ENCODE measurements at regions not wholly inside any gene's neighbourhood (a gene's known extent, or its start where the extent isn't known, plus 50 kb on each side); places are given as distances from the start of the nearest gene placed in this dataset.

DNA sequence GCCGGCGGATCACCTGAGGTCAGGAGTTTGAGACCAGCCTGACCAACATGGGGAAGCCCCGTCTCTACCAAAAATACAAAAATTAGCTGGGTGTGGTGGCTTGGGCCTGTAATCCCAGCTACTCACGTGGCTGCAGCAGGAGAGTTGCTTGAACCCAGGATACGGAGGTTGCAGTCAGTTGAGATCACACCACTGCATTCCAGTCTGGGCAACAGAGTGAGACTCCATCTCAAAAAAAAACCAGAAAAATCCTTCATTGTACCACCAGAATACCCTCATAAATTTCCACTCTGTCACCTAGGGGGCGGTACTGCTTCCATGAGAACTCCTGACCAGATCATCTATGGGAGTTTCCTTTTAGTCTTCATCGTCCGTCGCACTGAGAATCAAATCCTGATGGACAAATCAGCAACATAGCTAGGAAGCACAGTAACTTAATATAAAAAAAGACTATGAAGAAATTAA lies 225.8 kb upstream of the KLF14 start:
- H3K4me1 ChIP-seq (ENCODE audit: control extremely low read depth in 1 of 4, control insufficient read depth in 4 of 4, insufficient read depth in 4 of 4, low read length in 3 of 4), result peaks cover 24 to 85% (median 42%) of the 10 kb centered on the region in 4 experiments
- WGBS (ENCODE audit: insufficient coverage), result 71% methylated on average over 4 of the region's 9 CpGs
- no peaks in the 10 kb centered on the region for H3K27me3 ChIP-seq (replicated peaks in 2 of 5; ENCODE audit: control insufficient read depth in 4 of 5, insufficient read depth in 5 of 5, low read length in 4 of 5)
- POLR2A ChIA-PET, result interaction anchor here (0.7 kb wide), 1 partner anchor 94 kb away, joined by 5 read pairs; no protein-coding TSS in a partner anchor
- no peak for DNase-seq
- peak overlapping the region in 4 of 7 experiments; percentile 19 to 68 (median 62) for H3K4me3 ChIP-seq (ENCODE audit: control insufficient read depth in 1 of 7, extremely low read depth in 1 of 7, insufficient read depth in 4 of 7, low read depth in 2 of 7, low read length in 6 of 7)
- CTCF ChIA-PET, result interaction anchor here (1.1 to 3.6 kb wide), 5 partner anchors 15 to 80 kb away, joined by 4 to 15 read pairs (median 4); no protein-coding TSS in a partner anchor
- peaks cover 0 to 5% (median 3%) of the 10 kb centered on the region in 5 experiments for H3K9me3 ChIP-seq (ENCODE audit: control extremely low read depth in 1 of 5, control insufficient read depth in 4 of 5, insufficient read depth in 2 of 5, low read depth in 1 of 5, low read length in 4 of 5)
- peaks cover 0 to 20% (median 9%) of the 10 kb centered on the region in 4 experiments for H3K36me3 ChIP-seq (ENCODE audit: control insufficient read depth in 4 of 4, insufficient read depth in 4 of 4, low read length in 3 of 4)
- H3K27ac ChIP-seq (ENCODE audit: insufficient read depth in 1 of 2, low read depth in 1 of 2, low read length in 2 of 2, poor library complexity in 1 of 2, severe bottlenecking in 2 of 2), result peak overlapping the region in 1 of 2 experiments; percentile 70

- Histone ChIP-seq H3K9me3 (ENCODE audit: control extremely low read depth in 1 of 5, control insufficient read depth in 4 of 5, insufficient read depth in 2 of 5, low read depth in 1 of 5, low read length in 4 of 5) (peaks cover 0 to 5% (median 3%) of the 10 kb centered on the region in 5 experiments), H3K27ac (ENCODE audit: insufficient read depth in 1 of 2, low read depth in 1 of 2, low read length in 2 of 2, poor library complexity in 1 of 2, severe bottlenecking in 2 of 2) (peak overlapping the region; percentile 36 to 70), H3K27me3 (replicated peaks in 2 of 5; ENCODE audit: control insufficient read depth in 4 of 5, insufficient read depth in 5 of 5, low read length in 4 of 5) (no peaks in the 10 kb centered on the region), H3K4me3 (ENCODE audit: control insufficient read depth in 1 of 7, extremely low read depth in 1 of 7, insufficient read depth in 4 of 7, low read depth in 2 of 7, low read length in 6 of 7) (peak overlapping the region in 4 of 7 experiments; percentile 19 to 68 (median 62)), H3K36me3 (ENCODE audit: control insufficient read depth in 4 of 4, insufficient read depth in 4 of 4, low read length in 3 of 4) (peaks cover 0 to 13% (median 7%) of the 10 kb centered on the region in 4 experiments), H3K4me1 (ENCODE audit: control extremely low read depth in 1 of 4, control insufficient read depth in 4 of 4, insufficient read depth in 4 of 4, low read length in 3 of 4) (peaks cover 24 to 78% (median 42%) of the 10 kb centered on the region in 4 experiments)
- ChIA-PET POLR2A (interaction anchor here (0.7 to 0.9 kb wide), 2 partner anchors 19 to 93 kb away, joined by 5 read pairs; no protein-coding TSS in a partner anchor), CTCF (interaction anchor here (1.4 to 3.6 kb wide), 5 partner anchors 16 to 63 kb away, joined by 4 to 15 read pairs (median 4); no protein-coding TSS in a partner anchor)
- peak; percentile 36 to 87 (median 87) for DNase-seq
- 60% methylated on average over 2 of the region's 6 CpGs for WGBS (ENCODE audit: insufficient coverage)
Measured at GRCh38 chr7:130960208-130960988, 226.4 kb upstream of the KLF14 start.

GRCh38 chr7:130961128-130961601 lies 227.2 kb upstream of the KLF14 start:
- WGBS (ENCODE audit: insufficient coverage), result 67% methylated on average over 8 of the region's 9 CpGs
- peaks cover 0 to 5% (median 3%) of the 10 kb centered on the region in 5 experiments for H3K9me3 ChIP-seq (ENCODE audit: control extremely low read depth in 1 of 5, control insufficient read depth in 4 of 5, insufficient read depth in 2 of 5, low read depth in 1 of 5, low read length in 4 of 5)
- H3K36me3 ChIP-seq (ENCODE audit: control insufficient read depth in 4 of 4, insufficient read depth in 4 of 4, low read length in 3 of 4), result peaks cover 0 to 7% (median 6%) of the 10 kb centered on the region in 4 experiments
- peak; percentile 30 to 88 (median 83) for DNase-seq
- ChIA-PET CTCF (interaction anchor here (0.7 to 3.6 kb wide), 5 partner anchors 11 to 64 kb away, joined by 3 to 15 read pairs (median 4); no protein-coding TSS in a partner anchor), POLR2A (interaction anchor here (0.5 to 0.9 kb wide), 3 partner anchors 20 to 375 kb away, joined by 3 to 5 read pairs (median 4); no protein-coding TSS in a partner anchor)
- H3K4me3 ChIP-seq (ENCODE audit: control insufficient read depth in 1 of 7, extremely low read depth in 1 of 7, insufficient read depth in 4 of 7, low read depth in 2 of 7, low read length in 6 of 7), result peak overlapping the region in 4 of 7 experiments; percentile 19 to 68 (median 62)
- peaks cover 20 to 71% (median 38%) of the 10 kb centered on the region in 4 experiments for H3K4me1 ChIP-seq (ENCODE audit: control extremely low read depth in 1 of 4, control insufficient read depth in 4 of 4, insufficient read depth in 4 of 4, low read length in 3 of 4)
- peak overlapping the region; percentile 36 to 70 for H3K27ac ChIP-seq (ENCODE audit: insufficient read depth in 1 of 2, low read depth in 1 of 2, low read length in 2 of 2, poor library complexity in 1 of 2, severe bottlenecking in 2 of 2)
- H3K27me3 ChIP-seq (replicated peaks in 2 of 5; ENCODE audit: control insufficient read depth in 4 of 5, insufficient read depth in 5 of 5, low read length in 4 of 5), result no peaks in the 10 kb centered on the region

DNA sequence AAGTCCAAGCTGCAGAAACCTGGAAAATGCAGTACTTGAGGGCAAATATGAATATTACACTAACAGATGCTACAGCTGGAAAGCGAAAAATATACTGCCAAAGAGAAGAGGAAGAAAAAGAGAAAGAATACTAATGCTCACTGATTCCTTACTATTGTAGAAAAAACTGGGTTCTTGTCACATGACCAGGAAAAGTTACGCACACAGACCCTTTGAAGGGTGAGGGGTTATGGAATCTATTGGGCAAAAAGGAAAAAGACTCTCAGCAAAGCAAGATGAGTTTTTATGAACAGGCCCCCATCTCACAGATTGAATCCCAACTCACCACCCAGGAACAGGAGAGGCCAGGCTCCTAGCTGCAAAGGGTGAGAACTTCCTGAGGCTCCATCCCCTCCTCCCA lies 228.1 kb upstream of the KLF14 start:
- Histone ChIP-seq H3K27ac (ENCODE audit: insufficient read depth in 1 of 2, low read depth in 1 of 2, low read length in 2 of 2, poor library complexity in 1 of 2, severe bottlenecking in 2 of 2) (peak overlapping the region in 1 of 2 experiments; percentile 70), H3K36me3 (ENCODE audit: control insufficient read depth in 4 of 4, insufficient read depth in 4 of 4, low read length in 3 of 4) (peaks cover 3 to 11% (median 6%) of the 10 kb centered on the region in 4 experiments), H3K4me3 (ENCODE audit: control insufficient read depth in 1 of 7, extremely low read depth in 1 of 7, insufficient read depth in 4 of 7, low read depth in 2 of 7, low read length in 6 of 7) (peak overlapping the region in 1 of 7 experiments; percentile 20), H3K9me3 (ENCODE audit: control extremely low read depth in 1 of 5, control insufficient read depth in 4 of 5, insufficient read depth in 2 of 5, low read depth in 1 of 5, low read length in 4 of 5) (peaks cover 0 to 5% (median 3%) of the 10 kb centered on the region in 5 experiments), H3K4me1 (ENCODE audit: control extremely low read depth in 1 of 4, control insufficient read depth in 4 of 4, insufficient read depth in 4 of 4, low read length in 3 of 4) (peaks cover 13 to 61% (median 31%) of the 10 kb centered on the region in 4 experiments), H3K27me3 (replicated peaks in 2 of 5; ENCODE audit: control insufficient read depth in 4 of 5, insufficient read depth in 5 of 5, low read length in 4 of 5) (no peaks in the 10 kb centered on the region)
- ChIA-PET CTCF (interaction anchor here (1.5 kb wide), 1 partner anchor 18 kb away, joined by 3 read pairs; no protein-coding TSS in a partner anchor), POLR2A (interaction anchor here (0.8 kb wide), 1 partner anchor 35 kb away, joined by 3 read pairs; no protein-coding TSS in a partner anchor)
- WGBS (ENCODE audit: insufficient coverage), result 100% methylated on average over 1 of the region's 2 CpGs
- no peak for DNase-seq

DNA sequence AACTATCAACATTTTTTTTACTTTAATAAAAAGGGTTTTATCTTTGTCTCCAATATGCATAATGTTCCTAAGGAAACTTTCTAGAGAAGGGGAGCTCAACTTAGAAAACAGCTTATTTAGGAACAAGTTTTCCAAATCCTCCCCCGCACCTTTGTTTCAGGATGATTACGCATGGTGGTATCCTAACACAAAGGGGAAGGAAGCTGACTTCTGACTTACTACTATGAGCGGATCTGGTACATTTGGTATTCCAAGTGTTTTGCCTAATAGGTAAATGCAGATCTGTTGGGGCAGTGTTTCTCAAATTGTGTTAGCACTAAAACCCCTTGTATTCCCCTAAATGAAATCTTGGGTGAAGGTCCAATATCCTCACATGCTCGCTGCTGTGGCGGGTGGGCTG lies 229.3 kb upstream of the KLF14 start:
- no peak for DNase-seq
- no peak overlapping the region for H3K27ac ChIP-seq (ENCODE audit: insufficient read depth in 1 of 2, low read depth in 1 of 2, low read length in 2 of 2, poor library complexity in 1 of 2, severe bottlenecking in 2 of 2)
- H3K4me3 ChIP-seq (ENCODE audit: control insufficient read depth in 1 of 7, extremely low read depth in 1 of 7, insufficient read depth in 4 of 7, low read depth in 2 of 7, low read length in 6 of 7), result no peak overlapping the region
- H3K9me3 ChIP-seq (ENCODE audit: control extremely low read depth in 1 of 5, control insufficient read depth in 4 of 5, insufficient read depth in 2 of 5, low read depth in 1 of 5, low read length in 4 of 5), result peaks cover 0 to 5% (median 3%) of the 10 kb centered on the region in 5 experiments
- POLR2A ChIA-PET, result no interaction called here
- peaks cover 3 to 11% (median 8%) of the 10 kb centered on the region in 4 experiments for H3K36me3 ChIP-seq (ENCODE audit: control insufficient read depth in 4 of 4, insufficient read depth in 4 of 4, low read length in 3 of 4)
- no peaks in the 10 kb centered on the region for H3K27me3 ChIP-seq (replicated peaks in 2 of 5; ENCODE audit: control insufficient read depth in 4 of 5, insufficient read depth in 5 of 5, low read length in 4 of 5)
- CTCF ChIA-PET, result interaction anchor here (0.6 to 2.2 kb wide), 5 partner anchors 7 to 67 kb away, joined by 3 to 14 read pairs (median 4); no protein-coding TSS in a partner anchor
- WGBS (ENCODE audit: insufficient coverage), result 95% methylated on average over 4 of the region's 5 CpGs
- H3K4me1 ChIP-seq (ENCODE audit: control extremely low read depth in 1 of 4, control insufficient read depth in 4 of 4, insufficient read depth in 4 of 4, low read length in 3 of 4), result peaks cover 13 to 49% (median 25%) of the 10 kb centered on the region in 4 experiments

- H3K9me3 ChIP-seq (ENCODE audit: control extremely low read depth in 1 of 5, control insufficient read depth in 4 of 5, insufficient read depth in 2 of 5, low read depth in 1 of 5, low read length in 4 of 5), result peaks cover 0 to 3% (median 2%) of the 10 kb centered on the region in 5 experiments
- CTCF ChIA-PET, result interaction anchor here (0.6 to 2.7 kb wide), 5 partner anchors 10 to 68 kb away, joined by 3 to 11 read pairs (median 3); no protein-coding TSS in a partner anchor
- H3K27me3 ChIP-seq (replicated peaks in 2 of 5; ENCODE audit: control insufficient read depth in 4 of 5, insufficient read depth in 5 of 5, low read length in 4 of 5), result no peaks in the 10 kb centered on the region
- H3K36me3 ChIP-seq (ENCODE audit: control insufficient read depth in 4 of 4, insufficient read depth in 4 of 4, low read length in 3 of 4), result peaks cover 3 to 9% (median 4%) of the 10 kb centered on the region in 4 experiments
- H3K4me3 ChIP-seq (ENCODE audit: control insufficient read depth in 1 of 7, extremely low read depth in 1 of 7, insufficient read depth in 4 of 7, low read depth in 2 of 7, low read length in 6 of 7), result no peak overlapping the region
- no peak overlapping the region for H3K27ac ChIP-seq (ENCODE audit: insufficient read depth in 1 of 2, low read depth in 1 of 2, low read length in 2 of 2, poor library complexity in 1 of 2, severe bottlenecking in 2 of 2)
- POLR2A ChIA-PET, result no interaction called here
- DNase-seq, result no peak
- H3K4me1 ChIP-seq (ENCODE audit: control extremely low read depth in 1 of 4, control insufficient read depth in 4 of 4, insufficient read depth in 4 of 4, low read length in 3 of 4), result peaks cover 18 to 36% (median 24%) of the 10 kb centered on the region in 4 experiments
Measured at GRCh38 chr7:130965515-130965914, 231.5 kb upstream of the KLF14 start.
